GM18511 (cell line): ENCODE measurements at regions not wholly inside any gene's neighbourhood (a gene's known extent, or its start where the extent isn't known, plus 50 kb on each side); places are given as distances from the start of the nearest gene placed in this dataset.

Experiments used
- ATAC-seq: cut with Tn5 transposase; IDR thresholded peaks from one replicate; pipeline ENCODE4 v1.9.1; 2021; ENCODE audit warnings: mild to moderate bottlenecking, moderate library complexity; ENCODE audit not compliant: unreplicated experiment

- peak; percentile 92 for ATAC-seq
Observed at GRCh38 chr3:28726840-28727239, 378.2 kb upstream of the AZI2 start.

- ATAC-seq: no peak
Observed at GRCh38 chr3:28727307-28727706, 378.7 kb upstream of the AZI2 start.

- no peak for ATAC-seq
Observed at GRCh38 chr3:28738425-28738824, 389.8 kb upstream of the AZI2 start.

- no peak for ATAC-seq
Observed at GRCh38 chr3:28739647-28740046, 391.0 kb upstream of the AZI2 start.

GRCh38 chr3:28743271-28743670, 394.6 kb upstream of the AZI2 start:
- ATAC-seq: no peak

- ATAC-seq: no peak
Observed at GRCh38 chr3:28743831-28744230, 395.2 kb upstream of the AZI2 start.

GRCh38 chr3:28745436-28745835, 396.8 kb upstream of the AZI2 start:
- no peak for ATAC-seq

GRCh38 chr3:28745916-28746617, 397.4 kb upstream of the AZI2 start:
- no peak for ATAC-seq

- ATAC-seq: no peak
Observed at GRCh38 chr3:28746990-28747389, 398.4 kb upstream of the AZI2 start.

GRCh38 chr3:28751864-28752263, 403.2 kb upstream of the AZI2 start:
- no peak for ATAC-seq

GRCh38 chr3:28752290-28752689, 403.7 kb upstream of the AZI2 start:
- ATAC-seq: no peak

- no peak for ATAC-seq
Observed at GRCh38 chr3:28756056-28756455, 407.4 kb upstream of the AZI2 start.

GRCh38 chr3:28758115-28758514, 409.5 kb upstream of the AZI2 start:
- no peak for ATAC-seq

GRCh38 chr3:28761375-28761774, 412.8 kb upstream of the AZI2 start:
- no peak for ATAC-seq

GRCh38 chr3:28765194-28765593, 416.6 kb upstream of the AZI2 start:
- ATAC-seq: no peak

- ATAC-seq: no peak
Observed at GRCh38 chr3:28768439-28768838, 419.8 kb upstream of the AZI2 start.

GRCh38 chr3:28777806-28778475, 429.3 kb upstream of the AZI2 start:
- no peak for ATAC-seq

GRCh38 chr3:28780480-28780879, 431.9 kb upstream of the AZI2 start:
- ATAC-seq: no peak

GRCh38 chr3:28781053-28781452, 432.4 kb upstream of the AZI2 start:
- ATAC-seq: no peak

- no peak for ATAC-seq
Observed at GRCh38 chr3:28786446-28786845, 437.8 kb upstream of the AZI2 start.

GRCh38 chr3:28788571-28788970, 439.9 kb upstream of the AZI2 start:
- ATAC-seq: no peak

- ATAC-seq: no peak
Observed at GRCh38 chr3:28791713-28792255, 443.2 kb upstream of the AZI2 start.
